ENCODE measurements at regions not wholly inside any gene's neighbourhood (a gene's known extent, or its start where the extent isn't known, plus 50 kb on each side); places are given as distances from the start of the nearest gene placed in this dataset.

DNA sequence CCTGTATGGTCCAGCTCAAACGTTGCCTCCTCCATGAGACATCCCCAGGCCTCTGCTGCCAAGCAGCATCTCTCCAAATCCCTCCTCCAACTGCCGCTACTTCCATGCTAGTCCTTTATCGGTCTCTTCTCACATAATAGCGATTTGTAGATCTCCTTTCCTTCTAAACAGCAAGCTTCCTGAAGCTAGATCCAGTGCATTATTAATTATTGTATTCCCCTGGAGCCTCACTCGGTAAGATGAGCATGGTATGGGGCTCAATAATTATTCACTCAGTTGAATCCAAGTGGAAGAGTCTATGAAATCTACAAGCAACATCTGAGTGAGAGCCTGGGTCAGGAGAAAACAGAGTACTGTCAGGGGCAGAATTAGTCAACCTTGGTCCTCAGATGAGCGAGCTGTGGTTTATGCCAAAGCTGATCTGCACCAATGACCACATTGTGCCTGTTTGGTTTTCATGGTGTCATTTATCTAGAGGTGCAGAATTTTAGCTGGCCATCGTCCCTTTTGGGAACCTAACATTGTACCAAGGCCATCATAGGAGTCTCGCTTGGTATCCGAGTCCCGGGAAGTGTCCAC lies 93.8 kb upstream of the UBE2E1 start:
- H3K36me3 ChIP-seq (ENCODE audit: control insufficient read depth in 4 of 4, insufficient read depth in 3 of 4, low read depth in 1 of 4, low read length in 3 of 4): no peaks in the 10 kb centered on the region
- H3K4me1 ChIP-seq (ENCODE audit: control insufficient read depth in 4 of 4, insufficient read depth in 4 of 4, low read length in 3 of 4): peaks cover 0 to 3% (median 0%) of the 10 kb centered on the region in 4 donors
- H3K9ac ChIP-seq (ENCODE audit: low read depth in 1 of 2, low read length in 2 of 2): no peak overlapping the region
- H3K9me3 ChIP-seq (ENCODE audit: control insufficient read depth in 4 of 4, low read length in 3 of 4): no peaks in the 10 kb centered on the region
- H3K27ac ChIP-seq (ENCODE audit: low read depth in 1 of 2, low read length in 2 of 2): peak overlapping the region in 1 of 2 donors; percentile 27
- WGBS: 87% methylated on average over 10 of the region's 10 CpGs
- TF ChIP-seq, protein P1, sequence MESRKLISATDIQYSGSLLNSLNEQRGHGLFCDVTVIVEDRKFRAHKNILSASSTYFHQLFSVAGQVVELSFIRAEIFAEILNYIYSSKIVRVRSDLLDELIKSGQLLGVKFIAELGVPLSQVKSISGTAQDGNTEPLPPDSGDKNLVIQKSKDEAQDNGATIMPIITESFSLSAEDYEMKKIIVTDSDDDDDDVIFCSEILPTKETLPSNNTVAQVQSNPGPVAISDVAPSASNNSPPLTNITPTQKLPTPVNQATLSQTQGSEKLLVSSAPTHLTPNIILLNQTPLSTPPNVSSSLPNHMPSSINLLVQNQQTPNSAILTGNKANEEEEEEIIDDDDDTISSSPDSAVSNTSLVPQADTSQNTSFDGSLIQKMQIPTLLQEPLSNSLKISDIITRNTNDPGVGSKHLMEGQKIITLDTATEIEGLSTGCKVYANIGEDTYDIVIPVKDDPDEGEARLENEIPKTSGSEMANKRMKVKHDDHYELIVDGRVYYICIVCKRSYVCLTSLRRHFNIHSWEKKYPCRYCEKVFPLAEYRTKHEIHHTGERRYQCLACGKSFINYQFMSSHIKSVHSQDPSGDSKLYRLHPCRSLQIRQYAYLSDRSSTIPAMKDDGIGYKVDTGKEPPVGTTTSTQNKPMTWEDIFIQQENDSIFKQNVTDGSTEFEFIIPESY (IDR thresholded peaks at IDR 0.05): no peak
- TF ChIP-seq RXRA (IDR thresholded peaks at IDR 0.05) (no peak), MAX (IDR thresholded peaks at IDR 0.05) (no peak), NR2F2 (IDR thresholded peaks at IDR 0.05) (no peak), RAD21 (IDR thresholded peaks at IDR 0.05) (no peak), JUND (IDR thresholded peaks at IDR 0.05) (no peak), EGR1 (IDR thresholded peaks at IDR 0.05; ENCODE audit: low read depth in 2 of 2) (no peak), GABPA (IDR thresholded peaks at IDR 0.05 in 1 of 2, conservative IDR thresholded peaks at IDR 0.05 in 1 of 2) (no peak), HNF4G (IDR thresholded peaks at IDR 0.05) (no peak), FOXA2 (IDR thresholded peaks at IDR 0.05) (no peak), TAF1 (conservative IDR thresholded peaks at IDR 0.05) (no peak), FOXA1 (IDR thresholded peaks at IDR 0.05) (no peak), REST (IDR thresholded peaks at IDR 0.05) (no peak), SP1 (IDR thresholded peaks at IDR 0.05) (no peak), ATF3 (IDR thresholded peaks at IDR 0.05) (no peak), YY1 (IDR thresholded peaks at IDR 0.05) (no peak), HNF4A (conservative IDR thresholded peaks at IDR 0.05) (no peak)
- TF ChIP-seq, protein P2, sequence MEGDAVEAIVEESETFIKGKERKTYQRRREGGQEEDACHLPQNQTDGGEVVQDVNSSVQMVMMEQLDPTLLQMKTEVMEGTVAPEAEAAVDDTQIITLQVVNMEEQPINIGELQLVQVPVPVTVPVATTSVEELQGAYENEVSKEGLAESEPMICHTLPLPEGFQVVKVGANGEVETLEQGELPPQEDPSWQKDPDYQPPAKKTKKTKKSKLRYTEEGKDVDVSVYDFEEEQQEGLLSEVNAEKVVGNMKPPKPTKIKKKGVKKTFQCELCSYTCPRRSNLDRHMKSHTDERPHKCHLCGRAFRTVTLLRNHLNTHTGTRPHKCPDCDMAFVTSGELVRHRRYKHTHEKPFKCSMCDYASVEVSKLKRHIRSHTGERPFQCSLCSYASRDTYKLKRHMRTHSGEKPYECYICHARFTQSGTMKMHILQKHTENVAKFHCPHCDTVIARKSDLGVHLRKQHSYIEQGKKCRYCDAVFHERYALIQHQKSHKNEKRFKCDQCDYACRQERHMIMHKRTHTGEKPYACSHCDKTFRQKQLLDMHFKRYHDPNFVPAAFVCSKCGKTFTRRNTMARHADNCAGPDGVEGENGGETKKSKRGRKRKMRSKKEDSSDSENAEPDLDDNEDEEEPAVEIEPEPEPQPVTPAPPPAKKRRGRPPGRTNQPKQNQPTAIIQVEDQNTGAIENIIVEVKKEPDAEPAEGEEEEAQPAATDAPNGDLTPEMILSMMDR (IDR thresholded peaks at IDR 0.05; ENCODE audit: low read depth, low read length, missing input control): no peak
- H3K27me3 ChIP-seq (ENCODE audit: control insufficient read depth in 4 of 4, insufficient read depth in 4 of 4, low read length in 3 of 4): no peaks in the 10 kb centered on the region
- H3K4me3 ChIP-seq (ENCODE audit: low read depth in 1 of 3, low read length in 3 of 3): no peak overlapping the region
- DNase-seq (ENCODE audit: low spot score): no peak

Data from liver (tissue), 8 donors.